PC-3 (cell line): ENCODE measurements at regions not wholly inside any gene's neighbourhood (a gene's known extent, or its start where the extent isn't known, plus 50 kb on each side); places are given as distances from the start of the nearest gene placed in this dataset.

Experiments used
- ATAC-seq: fragments of 200-7000 bp; cut with Tn5 transposase; 2 replicates; pipeline ENCODE4 v1.9.1; 2020; ENCODE audit warnings: mild to moderate bottlenecking, moderate library complexity
- BruUV-seq: library from RNA; stranded (reverse); fragments of 400-500 nt; replicated peaks from 2 replicates; lab custom pipeline; 2021; lab: Mats Ljungman, UMichigan
- CTCF ChIA-PET: fragments of 300-600 bp; sonication (Branson Sonifier 250); formaldehyde crosslinking; loops from one replicate; lab custom pipeline; 2022; ENCODE audit warnings: antibody characterized with exemption; lab: Charles Lee
- POLR2A ChIA-PET: fragments of 300-600 bp; sonication (Branson Sonifier 250); formaldehyde crosslinking; loops from one replicate; lab custom pipeline; 2022; ENCODE audit warnings: antibody characterized with exemption; ENCODE audit not compliant: unreplicated experiment; lab: Charles Lee
- DNase-seq: peaks from one replicate; pipeline ENCODE4 v3.0.0-alpha.2; 2015
- H2AFZ ChIP-seq: fragments of 300-600 bp; sonication (generic); 2 replicates; pipeline ENCODE4 v1.6.0; 2016; ENCODE audit warnings: antibody characterized with exemption, low read length
- H3F3A ChIP-seq: fragments of 300-600 bp; sonication (generic); one replicate; pipeline ENCODE4 v1.6.0; 2017; ENCODE audit warnings: antibody characterized with exemption, low read length, control low read depth, mild to moderate bottlenecking; ENCODE audit not compliant: unreplicated experiment
- H3K27ac ChIP-seq: fragments of 300-600 bp; sonication (generic); 2 replicates; pipeline ENCODE4 v1.5.1; 2016; ENCODE audit warnings: mild to moderate bottlenecking, low read length
- H3K27me3 ChIP-seq: fragments of 300-600 bp; sonication (generic); 2 replicates; pipeline ENCODE4 v1.6.1; 2016; ENCODE audit warnings: low read length, mixed read lengths
- H3K36me3 ChIP-seq: fragments of 300-600 bp; sonication (generic); 2 replicates; pipeline ENCODE4 v1.6.1; 2016; ENCODE audit warnings: low read depth, mixed run types, low read length, mixed read lengths
- H3K4me1 ChIP-seq: fragments of 300-600 bp; sonication (generic); 2 replicates; pipeline ENCODE4 v1.5.1; 2016; ENCODE audit warnings: low read length; ENCODE audit not compliant: insufficient read depth
- H3K4me2 ChIP-seq: fragments of 300-600 bp; sonication (generic); 2 replicates; pipeline ENCODE4 v1.6.0; 2016; ENCODE audit warnings: low read length
- H3K4me3 ChIP-seq: fragments of 300-600 bp; sonication (generic); 2 replicates; pipeline ENCODE4 v1.5.1; 2016; ENCODE audit warnings: mild to moderate bottlenecking, low read length, mixed read lengths
- H3K79me2 ChIP-seq: fragments of 300-600 bp; sonication (generic); 2 replicates; pipeline ENCODE4 v1.6.1; 2017; ENCODE audit warnings: low read length, mixed read lengths
- H3K9ac ChIP-seq: fragments of 300-600 bp; sonication (generic); 2 replicates; pipeline ENCODE4 v1.6.0; 2016; ENCODE audit warnings: mild to moderate bottlenecking, low read length
- H3K9me2 ChIP-seq: fragments of 300-600 bp; sonication (generic); replicated peaks from 2 replicates; pipeline ENCODE4 v1.6.1; 2016; ENCODE audit warnings: mixed run types, low read length, mixed read lengths
- H3K9me3 ChIP-seq: fragments of 300-600 bp; sonication (generic); 2 replicates; pipeline ENCODE4 v1.6.1; 2016; ENCODE audit warnings: low read length, mixed read lengths
- H4K20me1 ChIP-seq: fragments of 300-600 bp; sonication (generic); 2 replicates; pipeline ENCODE4 v1.6.1; 2016; ENCODE audit warnings: low read length, mixed read lengths
- CTCF ChIP-seq: fragments of 300-600 bp; sonication (generic); conservative IDR thresholded peaks from 2 replicates; pipeline ENCODE4 v1.5.1; 2017; ENCODE audit warnings: antibody characterized with exemption, low read depth, mild to moderate bottlenecking, low read length
- EZH2 ChIP-seq: fragments of 300-600 bp; sonication (generic); IDR thresholded peaks from one replicate; pipeline ENCODE4 v1.6.1; 2017; ENCODE audit warnings: antibody characterized with exemption, mild to moderate bottlenecking, low read length; ENCODE audit not compliant: unreplicated experiment
- EZH2phosphoT487 ChIP-seq: fragments of 300-600 bp; sonication (generic); IDR thresholded peaks from 2 replicates; pipeline ENCODE4 v1.6.1; 2018; ENCODE audit warnings: mild to moderate bottlenecking, antibody characterized with exemption, low read length, borderline replicate concordance
- intact Hi-C: fragments of 100-400 bp; cut with micrococcal nuclease; formaldehyde crosslinking; loops from 2 replicates; pipeline ENCODE4 v1.9.0; 2023

- H3K36me3 ChIP-seq: no peaks in the 10 kb centered on the region
- intact Hi-C loops: no loop called here
- no peaks in the 10 kb centered on the region for H4K20me1 ChIP-seq
- H3K79me2 ChIP-seq: no peaks in the 10 kb centered on the region
- H3K4me2 ChIP-seq: no peak overlapping the region
- ChIA-PET POLR2A (no interaction called here), CTCF (no interaction called here)
- no peak for ATAC-seq
- no peaks in the 10 kb centered on the region for H3F3A ChIP-seq
- no peak overlapping the region for H3K9ac ChIP-seq
- H2AFZ ChIP-seq: no peak overlapping the region
- no peak overlapping the region for H3K27ac ChIP-seq
- TF ChIP-seq EZH2phosphoT487 (no peak), CTCF (no peak), EZH2 (no peak)
- H3K4me3 ChIP-seq: no peak overlapping the region
- no peaks in the 10 kb centered on the region for H3K9me3 ChIP-seq
- no peaks in the 10 kb centered on the region for H3K4me1 ChIP-seq
- no peak for DNase-seq
- no TSS peak for BruUV-seq
- H3K27me3 ChIP-seq: 0 out of 2 replicates have a peak, but pooled peaks cover 9% of the 10 kb centered on the region
- no peaks in the 10 kb centered on the region for H3K9me2 ChIP-seq
Measured at GRCh38 chr22:22068025-22068424, 85.4 kb upstream of the TOP3B start.

- Histone ChIP-seq H3F3A (no peaks in the 10 kb centered on the region), H3K9me2 (no peaks in the 10 kb centered on the region), H4K20me1 (no peaks in the 10 kb centered on the region), H3K27ac (no peak overlapping the region), H3K36me3 (no peaks in the 10 kb centered on the region), H3K79me2 (no peaks in the 10 kb centered on the region), H3K9me3 (no peaks in the 10 kb centered on the region), H2AFZ (no peak overlapping the region), H3K9ac (no peak overlapping the region), H3K4me3 (no peak overlapping the region), H3K27me3 (0 out of 2 replicates have a peak, but pooled peaks cover 9% of the 10 kb centered on the region), H3K4me1 (no peaks in the 10 kb centered on the region), H3K4me2 (no peak overlapping the region)
- ATAC-seq: no peak
- TF ChIP-seq EZH2 (no peak), EZH2phosphoT487 (no peak), CTCF (no peak)
- intact Hi-C loops: no loop called here
- BruUV-seq: no TSS peak
- DNase-seq: no peak
- ChIA-PET POLR2A (no interaction called here), CTCF (no interaction called here)
Measured at GRCh38 chr22:22067192-22067591, 84.6 kb upstream of the TOP3B start.

GRCh38 chr22:22064580-22064979 lies 82.0 kb upstream of the TOP3B start:
- POLR2A ChIA-PET: no interaction called here
- H3F3A ChIP-seq: no peaks in the 10 kb centered on the region
- intact Hi-C loops: no loop called here

More at GRCh38 chr22:22064580-22064979, 82.0 kb upstream of the TOP3B start:
- Histone ChIP-seq H3K36me3 (no peaks in the 10 kb centered on the region), H3K4me1 (no peaks in the 10 kb centered on the region), H3K9ac (no peak overlapping the region), H3K27ac (no peak overlapping the region), H3K79me2 (no peaks in the 10 kb centered on the region), H3K27me3 (0 out of 2 replicates have a peak, but pooled peaks cover 9% of the 10 kb centered on the region), H3K9me2 (no peaks in the 10 kb centered on the region), H4K20me1 (no peaks in the 10 kb centered on the region), H3K4me2 (no peak overlapping the region), H3K4me3 (no peak overlapping the region), H3K9me3 (no peaks in the 10 kb centered on the region), H2AFZ (no peak overlapping the region)
- TF ChIP-seq EZH2: no peak
- TF ChIP-seq CTCF: no peak
- TF ChIP-seq EZH2phosphoT487: no peak
- CTCF ChIA-PET: no interaction called here
- ATAC-seq: no peak
- no peak for DNase-seq
- no TSS peak for BruUV-seq
